ENCODE measurements at regions not wholly inside any gene's neighbourhood (a gene's known extent, or its start where the extent isn't known, plus 50 kb on each side); places are given as distances from the start of the nearest gene placed in this dataset.

- 93% methylated on average over 1 of the region's 1 CpG for WGBS
- H3K36me3 ChIP-seq (ENCODE audit: control insufficient read depth in 2 of 2, insufficient read depth in 2 of 2, low read length in 1 of 2): no peaks in the 10 kb centered on the region
- H3K27ac ChIP-seq (ENCODE audit: low read depth in 1 of 2, low read length in 1 of 2): no peak overlapping the region
- H3K4me3 ChIP-seq (ENCODE audit: low read length in 2 of 2): no peak overlapping the region
- H3K27me3 ChIP-seq (ENCODE audit: control insufficient read depth in 2 of 2, insufficient read depth in 1 of 2, low read length in 1 of 2): no peaks in the 10 kb centered on the region
- no peak for DNase-seq (ENCODE audit: low read depth in 6 of 9, low spot score in 9 of 9)
- no peaks in the 10 kb centered on the region for H3K4me1 ChIP-seq (ENCODE audit: control insufficient read depth in 2 of 2, insufficient read depth in 2 of 2, low read length in 2 of 2)
- H3K9me3 ChIP-seq (ENCODE audit: control insufficient read depth in 2 of 2, insufficient read depth in 1 of 2, low read length in 1 of 2): no peaks in the 10 kb centered on the region
Observed at GRCh38 chr7:24005517-24005916, 278.5 kb upstream of the NPY start.

- no peak for DNase-seq (ENCODE audit: low read depth in 6 of 9, low spot score in 9 of 9)
- H3K27me3 ChIP-seq (ENCODE audit: control insufficient read depth in 2 of 2, insufficient read depth in 1 of 2, low read length in 1 of 2): no peaks in the 10 kb centered on the region
- no peaks in the 10 kb centered on the region for H3K9me3 ChIP-seq (ENCODE audit: control insufficient read depth in 2 of 2, insufficient read depth in 1 of 2, low read length in 1 of 2)
- no peaks in the 10 kb centered on the region for H3K36me3 ChIP-seq (ENCODE audit: control insufficient read depth in 2 of 2, insufficient read depth in 2 of 2, low read length in 1 of 2)
- H3K4me1 ChIP-seq (ENCODE audit: control insufficient read depth in 2 of 2, insufficient read depth in 2 of 2, low read length in 2 of 2): no peaks in the 10 kb centered on the region
- WGBS: 65% methylated on average over 1 of the region's 1 CpG
- H3K27ac ChIP-seq (ENCODE audit: low read depth in 1 of 2, low read length in 1 of 2): no peak overlapping the region
- H3K4me3 ChIP-seq (ENCODE audit: low read length in 2 of 2): no peak overlapping the region
Observed at GRCh38 chr7:24010495-24010894, 273.5 kb upstream of the NPY start.

DNA sequence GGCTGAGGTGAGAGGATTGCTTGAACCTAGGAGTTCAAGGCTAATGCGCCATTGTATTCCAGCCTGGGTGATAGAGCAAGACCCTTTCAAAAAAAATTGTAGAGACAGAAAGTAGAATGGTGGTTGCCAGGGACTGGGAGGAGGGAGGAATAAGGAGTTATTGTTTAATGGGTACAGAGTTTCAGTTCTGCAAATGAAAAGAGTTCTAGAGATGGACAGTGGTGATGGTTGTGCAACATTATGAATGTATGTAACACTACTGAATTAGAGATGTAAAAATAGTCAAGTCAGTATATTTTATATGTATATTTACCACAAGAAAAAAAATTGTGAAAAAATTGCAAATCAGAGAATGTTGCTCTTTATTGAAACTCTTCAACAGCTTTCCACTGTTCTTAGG is 266.5 kb upstream of the NPY start:
- Histone ChIP-seq H3K9me3 (ENCODE audit: control insufficient read depth in 2 of 2, insufficient read depth in 1 of 2, low read length in 1 of 2) (no peaks in the 10 kb centered on the region), H3K36me3 (ENCODE audit: control insufficient read depth in 2 of 2, insufficient read depth in 2 of 2, low read length in 1 of 2) (no peaks in the 10 kb centered on the region), H3K4me1 (ENCODE audit: control insufficient read depth in 2 of 2, insufficient read depth in 2 of 2, low read length in 2 of 2) (no peaks in the 10 kb centered on the region), H3K27me3 (ENCODE audit: control insufficient read depth in 2 of 2, insufficient read depth in 1 of 2, low read length in 1 of 2) (no peaks in the 10 kb centered on the region), H3K27ac (ENCODE audit: low read depth in 1 of 2, low read length in 1 of 2) (no peak overlapping the region), H3K4me3 (ENCODE audit: low read length in 2 of 2) (no peak overlapping the region)
- no peak for DNase-seq (ENCODE audit: low read depth in 6 of 9, low spot score in 9 of 9)
- 97% methylated on average over 1 of the region's 1 CpG for WGBS

DNA sequence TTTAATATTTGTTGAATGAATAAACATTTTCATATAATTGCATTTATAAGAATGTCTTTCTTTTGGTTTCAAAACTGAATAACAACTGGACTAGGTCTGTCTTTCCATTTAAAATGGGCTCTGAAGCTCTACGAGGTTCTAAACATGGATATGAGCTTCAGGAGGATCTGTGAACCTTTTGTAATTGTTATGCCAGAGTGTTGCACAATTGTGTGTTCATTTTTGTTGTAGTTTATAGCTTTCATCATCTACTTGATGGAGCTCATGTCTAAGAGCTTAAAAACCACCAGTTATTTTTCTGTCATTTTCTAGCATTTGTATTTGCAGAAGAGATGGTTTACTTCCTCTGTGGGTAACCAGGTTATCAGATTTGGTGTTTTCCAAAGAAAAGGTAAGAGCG is 265.7 kb upstream of the NPY start:
- no peak overlapping the region for H3K4me3 ChIP-seq (ENCODE audit: low read length in 2 of 2)
- H3K27ac ChIP-seq (ENCODE audit: low read depth in 1 of 2, low read length in 1 of 2): no peak overlapping the region
- no peaks in the 10 kb centered on the region for H3K9me3 ChIP-seq (ENCODE audit: control insufficient read depth in 2 of 2, insufficient read depth in 1 of 2, low read length in 1 of 2)
- DNase-seq (ENCODE audit: low read depth in 6 of 9, low spot score in 9 of 9): no peak
- no peaks in the 10 kb centered on the region for H3K27me3 ChIP-seq (ENCODE audit: control insufficient read depth in 2 of 2, insufficient read depth in 1 of 2, low read length in 1 of 2)
- no peaks in the 10 kb centered on the region for H3K4me1 ChIP-seq (ENCODE audit: control insufficient read depth in 2 of 2, insufficient read depth in 2 of 2, low read length in 2 of 2)
- WGBS: 88% methylated on average over 2 of the region's 2 CpGs
- no peaks in the 10 kb centered on the region for H3K36me3 ChIP-seq (ENCODE audit: control insufficient read depth in 2 of 2, insufficient read depth in 2 of 2, low read length in 1 of 2)

DNA sequence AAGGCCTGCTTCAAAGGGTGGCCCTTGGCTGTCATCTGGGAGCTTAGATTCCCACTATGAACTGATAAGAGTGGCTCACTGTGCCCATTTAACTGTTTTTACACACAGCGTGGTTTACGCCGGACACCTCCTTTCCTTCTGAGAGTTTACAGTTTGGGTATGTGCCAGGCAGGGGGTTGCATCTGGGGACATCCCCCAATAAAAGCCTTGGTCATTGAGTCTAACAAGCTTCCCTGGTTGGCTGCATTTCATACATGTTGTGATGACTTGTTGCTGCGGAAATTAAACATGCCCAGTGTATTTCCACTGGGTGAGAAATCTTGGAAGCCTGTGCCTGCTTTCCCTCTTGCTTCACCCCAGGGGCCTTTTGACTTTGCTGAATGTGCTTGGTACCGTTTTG is 264.1 kb upstream of the NPY start:
- H3K27me3 ChIP-seq (ENCODE audit: control insufficient read depth in 2 of 2, insufficient read depth in 1 of 2, low read length in 1 of 2): no peaks in the 10 kb centered on the region
- no peak overlapping the region for H3K27ac ChIP-seq (ENCODE audit: low read depth in 1 of 2, low read length in 1 of 2)
- H3K36me3 ChIP-seq (ENCODE audit: control insufficient read depth in 2 of 2, insufficient read depth in 2 of 2, low read length in 1 of 2): no peaks in the 10 kb centered on the region
- WGBS: 86% methylated on average over 5 of the region's 5 CpGs
- H3K9me3 ChIP-seq (ENCODE audit: control insufficient read depth in 2 of 2, insufficient read depth in 1 of 2, low read length in 1 of 2): no peaks in the 10 kb centered on the region
- H3K4me1 ChIP-seq (ENCODE audit: control insufficient read depth in 2 of 2, insufficient read depth in 2 of 2, low read length in 2 of 2): no peaks in the 10 kb centered on the region
- DNase-seq (ENCODE audit: low read depth in 6 of 9, low spot score in 9 of 9): no peak
- H3K4me3 ChIP-seq (ENCODE audit: low read length in 2 of 2): no peak overlapping the region

DNA sequence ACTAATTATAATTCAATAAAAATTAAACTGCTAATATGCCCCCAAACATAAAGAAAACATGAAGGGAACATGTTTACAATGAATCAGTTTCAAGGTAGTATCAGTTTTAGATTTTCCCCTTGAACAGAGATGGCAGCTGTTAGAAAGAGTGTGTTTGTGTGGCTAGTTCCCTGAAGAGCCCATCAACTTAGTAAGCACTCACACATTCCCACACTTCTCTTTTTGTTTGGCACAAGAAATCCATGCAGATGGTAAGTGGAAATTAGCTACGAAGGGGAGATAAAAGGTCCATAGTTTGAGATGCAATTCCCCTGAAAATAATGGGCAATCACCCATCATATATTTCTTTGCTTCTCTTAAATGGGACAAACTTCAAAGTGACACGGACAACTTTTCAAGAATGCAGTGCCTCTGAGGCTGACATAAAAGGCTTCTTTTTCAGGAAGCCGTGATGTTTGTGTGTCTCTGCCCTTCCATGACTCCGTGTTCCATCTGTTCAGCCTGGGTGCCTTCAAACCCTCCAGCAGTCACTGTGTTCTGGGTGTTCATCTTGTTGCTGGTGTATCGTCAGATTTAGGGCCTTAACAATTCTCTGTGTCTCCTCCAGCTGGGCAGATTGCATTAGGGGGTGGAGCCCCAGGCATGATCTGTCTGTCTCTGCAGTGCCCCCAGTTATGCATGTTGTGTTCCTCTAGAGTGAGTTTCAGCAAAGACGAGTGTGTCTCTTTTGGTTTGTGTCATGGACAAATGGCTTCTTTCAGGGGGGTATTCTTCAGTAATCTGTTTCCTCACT is 259.5 kb upstream of the NPY start:
- WGBS: 81% methylated on average over 6 of the region's 6 CpGs
- Histone ChIP-seq H3K27me3 (ENCODE audit: control insufficient read depth in 2 of 2, insufficient read depth in 1 of 2, low read length in 1 of 2) (no peaks in the 10 kb centered on the region), H3K9me3 (ENCODE audit: control insufficient read depth in 2 of 2, insufficient read depth in 1 of 2, low read length in 1 of 2) (no peaks in the 10 kb centered on the region), H3K27ac (ENCODE audit: low read depth in 1 of 2, low read length in 1 of 2) (no peak overlapping the region), H3K4me1 (ENCODE audit: control insufficient read depth in 2 of 2, insufficient read depth in 2 of 2, low read length in 2 of 2) (no peaks in the 10 kb centered on the region), H3K4me3 (ENCODE audit: low read length in 2 of 2) (no peak overlapping the region), H3K36me3 (ENCODE audit: control insufficient read depth in 2 of 2, insufficient read depth in 2 of 2, low read length in 1 of 2) (no peaks in the 10 kb centered on the region)
- DNase-seq (ENCODE audit: low read depth in 6 of 9, low spot score in 9 of 9): peak in 1 of 9 donors; percentile 9

DNA sequence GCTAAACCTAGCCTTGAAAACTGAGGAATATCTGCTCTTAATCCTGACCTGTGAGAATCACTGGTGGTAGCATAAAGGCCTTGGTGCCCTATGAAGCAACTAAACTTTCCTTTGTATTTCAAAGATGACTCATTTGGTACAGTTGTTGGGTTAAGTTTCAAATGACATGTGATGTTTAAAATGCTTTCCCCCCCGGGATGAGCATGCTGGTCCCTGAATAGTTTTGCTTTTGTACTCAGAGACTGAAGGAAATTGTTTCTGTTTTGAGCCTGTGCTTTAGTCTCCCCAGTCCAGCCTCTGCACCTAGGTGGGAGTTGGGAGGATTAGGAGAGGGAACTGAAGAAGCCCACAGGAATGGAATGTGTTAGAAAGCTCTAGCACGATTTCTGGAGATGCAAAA is 258.9 kb upstream of the NPY start:
- no peaks in the 10 kb centered on the region for H3K27me3 ChIP-seq (ENCODE audit: control insufficient read depth in 2 of 2, insufficient read depth in 1 of 2, low read length in 1 of 2)
- WGBS: 60% methylated on average over 2 of the region's 2 CpGs
- H3K4me1 ChIP-seq (ENCODE audit: control insufficient read depth in 2 of 2, insufficient read depth in 2 of 2, low read length in 2 of 2): no peaks in the 10 kb centered on the region
- DNase-seq (ENCODE audit: low read depth in 6 of 9, low spot score in 9 of 9): no peak
- no peaks in the 10 kb centered on the region for H3K36me3 ChIP-seq (ENCODE audit: control insufficient read depth in 2 of 2, insufficient read depth in 2 of 2, low read length in 1 of 2)
- H3K9me3 ChIP-seq (ENCODE audit: control insufficient read depth in 2 of 2, insufficient read depth in 1 of 2, low read length in 1 of 2): no peaks in the 10 kb centered on the region
- H3K27ac ChIP-seq (ENCODE audit: low read depth in 1 of 2, low read length in 1 of 2): no peak overlapping the region
- no peak overlapping the region for H3K4me3 ChIP-seq (ENCODE audit: low read length in 2 of 2)

DNA sequence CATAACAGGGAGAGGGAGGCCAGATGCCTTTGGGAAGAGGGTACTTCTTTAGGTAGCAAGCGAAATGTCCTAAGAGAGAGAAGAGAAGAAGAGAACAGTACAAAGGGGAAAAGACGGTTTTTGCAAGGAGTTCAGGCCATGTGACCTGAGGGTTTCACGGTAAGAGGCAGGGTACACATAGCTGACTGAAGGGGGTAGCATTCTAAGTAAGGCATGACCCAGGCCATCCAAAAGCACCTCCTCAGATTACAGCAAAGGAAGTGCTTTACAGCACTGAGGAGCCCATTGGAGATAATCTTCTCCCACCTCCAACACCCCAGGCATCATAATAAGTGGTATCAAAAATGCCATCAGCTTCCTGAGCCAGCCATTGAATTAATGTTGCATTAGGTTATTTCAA is 258.2 kb upstream of the NPY start:
- no peak overlapping the region for H3K27ac ChIP-seq (ENCODE audit: low read depth in 1 of 2, low read length in 1 of 2)

DNA sequence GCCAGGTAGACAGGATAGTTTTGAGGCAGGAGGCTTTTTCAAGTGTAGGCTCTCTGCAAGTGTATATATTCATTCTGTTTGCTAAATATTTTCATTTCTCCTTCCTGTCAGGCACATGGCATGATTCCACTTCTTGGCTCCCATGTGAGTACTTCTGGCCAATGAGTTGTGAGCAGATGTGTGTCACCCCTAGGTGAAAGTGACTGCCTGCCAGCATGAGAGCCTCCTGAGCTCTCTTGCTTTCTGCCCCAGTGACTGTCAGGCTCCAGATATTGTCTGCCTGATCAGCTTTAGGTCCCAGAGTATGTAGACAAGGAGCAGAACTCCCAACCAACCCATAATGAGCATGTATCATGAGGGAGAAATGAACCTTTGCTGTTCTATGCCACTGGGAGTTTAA is 257.6 kb upstream of the NPY start:
- H3K4me3 ChIP-seq (ENCODE audit: low read length in 2 of 2): no peak overlapping the region
- DNase-seq (ENCODE audit: low read depth in 6 of 9, low spot score in 9 of 9): no peak

More for the DNA sequence above, 258.2 kb upstream of the NPY start:
- Histone ChIP-seq H3K36me3 (ENCODE audit: control insufficient read depth in 2 of 2, insufficient read depth in 2 of 2, low read length in 1 of 2) (no peaks in the 10 kb centered on the region), H3K9me3 (ENCODE audit: control insufficient read depth in 2 of 2, insufficient read depth in 1 of 2, low read length in 1 of 2) (no peaks in the 10 kb centered on the region), H3K4me1 (ENCODE audit: control insufficient read depth in 2 of 2, insufficient read depth in 2 of 2, low read length in 2 of 2) (no peaks in the 10 kb centered on the region), H3K27me3 (ENCODE audit: control insufficient read depth in 2 of 2, insufficient read depth in 1 of 2, low read length in 1 of 2) (no peaks in the 10 kb centered on the region), H3K4me3 (ENCODE audit: low read length in 2 of 2) (no peak overlapping the region)
- 96% methylated on average over 3 of the region's 3 CpGs for WGBS
- no peak for DNase-seq (ENCODE audit: low read depth in 6 of 9, low spot score in 9 of 9)

More for the DNA sequence above, 257.6 kb upstream of the NPY start:
- Histone ChIP-seq H3K27me3 (ENCODE audit: control insufficient read depth in 2 of 2, insufficient read depth in 1 of 2, low read length in 1 of 2) (no peaks in the 10 kb centered on the region), H3K4me1 (ENCODE audit: control insufficient read depth in 2 of 2, insufficient read depth in 2 of 2, low read length in 2 of 2) (no peaks in the 10 kb centered on the region), H3K27ac (ENCODE audit: low read depth in 1 of 2, low read length in 1 of 2) (no peak overlapping the region), H3K36me3 (ENCODE audit: control insufficient read depth in 2 of 2, insufficient read depth in 2 of 2, low read length in 1 of 2) (no peaks in the 10 kb centered on the region), H3K9me3 (ENCODE audit: control insufficient read depth in 2 of 2, insufficient read depth in 1 of 2, low read length in 1 of 2) (no peaks in the 10 kb centered on the region)
